IPS DF 4.7 (cell line): ENCODE measurements at regions not wholly inside any gene's neighbourhood (a gene's known extent, or its start where the extent isn't known, plus 50 kb on each side); places are given as distances from the start of the nearest gene placed in this dataset.

Source experiments
- DNase-seq: peaks from one replicate; pipeline ENCODE4 v3.0.0-alpha.2; 2013; ENCODE audit warnings: low spot score; ENCODE audit errors: extremely low read depth

GRCh38 chr10:129398711-129399141 is 68.3 kb upstream of the MGMT start:
- no peak for DNase-seq

GRCh38 chr10:129400426-129400825 is 66.6 kb upstream of the MGMT start:
- DNase-seq, result no peak

GRCh38 chr10:129402459-129402858 is 64.6 kb upstream of the MGMT start:
- no peak for DNase-seq

GRCh38 chr10:129404091-129404490 is 63.0 kb upstream of the MGMT start:
- DNase-seq, result no peak

GRCh38 chr10:129405389-129405788 is 61.7 kb upstream of the MGMT start:
- no peak for DNase-seq

GRCh38 chr10:129410688-129411392 is 56.2 kb upstream of the MGMT start:
- DNase-seq, result no peak

GRCh38 chr10:129411393-129411705 is 55.7 kb upstream of the MGMT start:
- no peak for DNase-seq

- no peak for DNase-seq
These were observed 55.3 kb upstream of the MGMT start for GRCh38 chr10:129411772-129412171.

- DNase-seq, result no peak
These were observed 54.0 kb upstream of the MGMT start for GRCh38 chr10:129413024-129413423.

GRCh38 chr10:129415215-129416140 is 51.6 kb upstream of the MGMT start:
- DNase-seq, result no peak

- DNase-seq, result no peak
These were observed 50.9 kb upstream of the MGMT start for GRCh38 chr10:129416155-129416554.

GRCh38 chr10:129416956-129417765 is 49.9 kb upstream of the MGMT start:
- no peak for DNase-seq
